Uterus (tissue), 2 donors: ENCODE measurements at regions not wholly inside any gene's neighbourhood (a gene's known extent, or its start where the extent isn't known, plus 50 kb on each side); places are given as distances from the start of the nearest gene placed in this dataset.

ENCODE experiments used
- POLR2A ChIP-seq, 2 donors: fragments of 450-650 bp; IDR thresholded peaks; one replicate each; pipeline ENCODE4 v1.6.1; 2016; ENCODE audit warnings: antibody characterized with exemption in 2 of 2, mild to moderate bottlenecking in 1 of 2, moderate library complexity in 1 of 2
- TF ChIP-seq, protein P1 (sequence below), 4 experiments: fragments of 200-600 bp in 2 of 4; fragments of 450-650 bp in 2 of 4; sonication (generic) in 2 of 4; IDR thresholded peaks; one replicate each; pipeline ENCODE4 v1.5.1; 2016 to 2019; ENCODE audit warnings: antibody characterized with exemption in 4 of 4, mild to moderate bottlenecking in 2 of 4, moderate library complexity in 1 of 4

DNA sequence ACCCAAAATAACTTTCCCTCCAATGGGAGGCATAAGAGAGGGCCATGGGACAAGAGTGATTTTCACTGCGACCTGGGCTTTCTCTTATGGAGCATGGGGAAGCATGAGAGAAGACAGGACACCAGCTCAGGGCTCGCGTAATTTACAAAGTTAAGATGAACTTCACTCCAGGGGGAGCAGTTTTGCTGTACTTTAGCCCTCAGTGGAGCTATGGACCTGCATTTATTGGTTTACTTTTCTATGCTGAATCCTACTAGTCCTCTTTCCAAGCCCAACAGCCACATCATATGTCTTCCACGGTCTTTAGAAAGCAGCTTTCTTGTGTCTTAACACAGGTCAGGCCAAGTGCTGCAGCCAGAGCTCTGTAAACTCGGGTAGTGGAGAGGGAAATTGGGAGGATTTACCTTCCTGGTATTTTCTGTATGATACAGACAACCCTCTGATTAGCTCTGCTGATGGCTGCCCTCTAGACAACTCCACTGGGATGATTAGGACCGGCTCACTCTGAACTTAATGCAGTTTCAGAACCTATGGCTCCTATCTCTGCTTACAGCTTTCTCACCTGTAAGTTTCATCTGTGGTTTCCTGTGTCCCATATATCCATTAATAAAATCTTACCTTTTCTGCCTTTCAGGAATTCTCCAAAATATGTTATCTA lies 581.0 kb upstream of the RORB start:
- TF ChIP-seq, protein P1, sequence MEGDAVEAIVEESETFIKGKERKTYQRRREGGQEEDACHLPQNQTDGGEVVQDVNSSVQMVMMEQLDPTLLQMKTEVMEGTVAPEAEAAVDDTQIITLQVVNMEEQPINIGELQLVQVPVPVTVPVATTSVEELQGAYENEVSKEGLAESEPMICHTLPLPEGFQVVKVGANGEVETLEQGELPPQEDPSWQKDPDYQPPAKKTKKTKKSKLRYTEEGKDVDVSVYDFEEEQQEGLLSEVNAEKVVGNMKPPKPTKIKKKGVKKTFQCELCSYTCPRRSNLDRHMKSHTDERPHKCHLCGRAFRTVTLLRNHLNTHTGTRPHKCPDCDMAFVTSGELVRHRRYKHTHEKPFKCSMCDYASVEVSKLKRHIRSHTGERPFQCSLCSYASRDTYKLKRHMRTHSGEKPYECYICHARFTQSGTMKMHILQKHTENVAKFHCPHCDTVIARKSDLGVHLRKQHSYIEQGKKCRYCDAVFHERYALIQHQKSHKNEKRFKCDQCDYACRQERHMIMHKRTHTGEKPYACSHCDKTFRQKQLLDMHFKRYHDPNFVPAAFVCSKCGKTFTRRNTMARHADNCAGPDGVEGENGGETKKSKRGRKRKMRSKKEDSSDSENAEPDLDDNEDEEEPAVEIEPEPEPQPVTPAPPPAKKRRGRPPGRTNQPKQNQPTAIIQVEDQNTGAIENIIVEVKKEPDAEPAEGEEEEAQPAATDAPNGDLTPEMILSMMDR (IDR thresholded peaks at IDR 0.05), result no peak
- no peak for TF ChIP-seq POLR2A (IDR thresholded peaks at IDR 0.05)
